Peyer's patch (tissue), 4 donors: ENCODE measurements at regions not wholly inside any gene's neighbourhood (a gene's known extent, or its start where the extent isn't known, plus 50 kb on each side); places are given as distances from the start of the nearest gene placed in this dataset.

ENCODE experiments used
- POLR2A ChIP-seq, 2 donors: fragments of 450-650 bp; IDR thresholded peaks; one replicate each; pipeline ENCODE4 v1.5.1; 2017; ENCODE audit warnings: antibody characterized with exemption in 2 of 2, mild to moderate bottlenecking in 2 of 2, moderate library complexity in 2 of 2
- TF ChIP-seq, protein P1 (sequence below), 6 experiments: fragments of 450-650 bp in 4 of 6; fragments of 200-600 bp in 2 of 6; sonication (generic) in 1 of 6; IDR thresholded peaks; one replicate each; pipeline ENCODE4 v1.5.1; 2017 to 2019; ENCODE audit warnings: antibody characterized with exemption in 6 of 6, mild to moderate bottlenecking in 3 of 6, moderate library complexity in 1 of 6

DNA sequence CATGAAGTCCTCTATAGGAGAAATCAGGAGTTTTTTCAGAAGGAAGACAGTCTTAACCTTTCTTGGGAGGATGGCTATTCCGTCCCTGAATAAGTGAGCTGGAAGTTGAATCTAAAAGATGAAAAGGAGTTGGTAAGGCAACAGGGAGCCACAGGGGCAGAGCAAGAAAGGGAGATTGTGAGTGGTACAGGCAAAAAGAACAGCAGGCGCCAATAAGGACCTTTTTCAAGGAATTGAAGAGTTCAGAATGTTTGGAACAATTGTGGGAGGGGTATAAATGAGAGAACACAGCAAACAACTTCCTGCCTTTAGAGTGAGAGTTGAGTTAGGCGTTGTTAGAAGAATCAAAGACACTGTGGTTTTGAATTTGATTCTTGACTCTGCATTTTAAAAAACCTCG is 1003.7 kb downstream of the EPHA7 start:
- TF ChIP-seq, protein P1, sequence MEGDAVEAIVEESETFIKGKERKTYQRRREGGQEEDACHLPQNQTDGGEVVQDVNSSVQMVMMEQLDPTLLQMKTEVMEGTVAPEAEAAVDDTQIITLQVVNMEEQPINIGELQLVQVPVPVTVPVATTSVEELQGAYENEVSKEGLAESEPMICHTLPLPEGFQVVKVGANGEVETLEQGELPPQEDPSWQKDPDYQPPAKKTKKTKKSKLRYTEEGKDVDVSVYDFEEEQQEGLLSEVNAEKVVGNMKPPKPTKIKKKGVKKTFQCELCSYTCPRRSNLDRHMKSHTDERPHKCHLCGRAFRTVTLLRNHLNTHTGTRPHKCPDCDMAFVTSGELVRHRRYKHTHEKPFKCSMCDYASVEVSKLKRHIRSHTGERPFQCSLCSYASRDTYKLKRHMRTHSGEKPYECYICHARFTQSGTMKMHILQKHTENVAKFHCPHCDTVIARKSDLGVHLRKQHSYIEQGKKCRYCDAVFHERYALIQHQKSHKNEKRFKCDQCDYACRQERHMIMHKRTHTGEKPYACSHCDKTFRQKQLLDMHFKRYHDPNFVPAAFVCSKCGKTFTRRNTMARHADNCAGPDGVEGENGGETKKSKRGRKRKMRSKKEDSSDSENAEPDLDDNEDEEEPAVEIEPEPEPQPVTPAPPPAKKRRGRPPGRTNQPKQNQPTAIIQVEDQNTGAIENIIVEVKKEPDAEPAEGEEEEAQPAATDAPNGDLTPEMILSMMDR (IDR thresholded peaks at IDR 0.05) = no peak
- TF ChIP-seq POLR2A (IDR thresholded peaks at IDR 0.05) = no peak
